ENCODE measurements at regions not wholly inside any gene's neighbourhood (a gene's known extent, or its start where the extent isn't known, plus 50 kb on each side); places are given as distances from the start of the nearest gene placed in this dataset.
"Not testable (repeated sequence)": the region's sequence is repeated elsewhere in the genome, so short reads cannot be mapped to it uniquely, and the experiment has no call there.

- DNase-seq (ENCODE audit: extremely low read depth in 1 of 2, low read depth in 1 of 2): no peak
Measured at GRCh38 chr12:75812271-75813018, 219.1 kb downstream of the PHLDA1 start.

GRCh38 chr12:75809746-75810145 lies 221.8 kb downstream of the PHLDA1 start:
- no peak for DNase-seq (ENCODE audit: extremely low read depth in 1 of 2, low read depth in 1 of 2)

DNA sequence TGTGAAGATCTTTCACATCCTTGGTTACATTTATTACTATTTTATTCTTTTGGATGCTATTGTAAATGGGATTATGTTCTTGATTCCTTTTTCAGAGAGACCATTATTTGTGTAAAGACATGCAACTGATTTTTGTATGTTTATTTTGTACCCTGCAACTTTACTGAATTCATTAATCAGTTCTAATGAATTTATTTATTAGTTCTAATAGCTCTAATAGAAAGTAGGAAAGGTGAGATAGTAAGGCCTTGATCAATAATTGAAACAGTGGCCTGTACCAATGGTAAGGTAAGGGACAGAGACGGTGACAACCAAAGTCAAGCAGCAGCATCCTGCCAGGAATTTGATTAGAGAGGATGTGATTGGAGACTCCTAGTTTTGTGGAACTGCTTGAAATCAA lies 224.1 kb downstream of the PHLDA1 start:
- DNase-seq (ENCODE audit: extremely low read depth in 1 of 2, low read depth in 1 of 2): no peak

DNA sequence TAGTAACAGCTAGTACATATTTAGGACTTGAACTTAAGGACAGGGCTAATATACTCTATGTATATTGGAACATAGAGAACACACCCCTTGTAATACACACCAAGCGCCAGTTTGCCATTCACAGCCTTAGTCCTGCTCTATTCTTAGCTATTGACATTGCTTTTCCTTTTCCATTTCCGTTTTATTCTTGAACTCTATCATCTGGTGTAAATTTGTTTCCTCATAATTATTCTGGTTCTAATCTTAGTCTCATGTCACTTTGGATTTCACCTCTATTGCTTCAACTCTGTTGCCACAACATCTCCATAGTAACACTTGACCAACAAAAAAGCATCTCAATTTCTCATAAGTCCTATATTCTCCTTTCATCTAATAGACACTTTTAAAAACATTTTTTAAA lies 225.7 kb downstream of the PHLDA1 start:
- DNase-seq (ENCODE audit: extremely low read depth in 1 of 2, low read depth in 1 of 2): no peak

DNA sequence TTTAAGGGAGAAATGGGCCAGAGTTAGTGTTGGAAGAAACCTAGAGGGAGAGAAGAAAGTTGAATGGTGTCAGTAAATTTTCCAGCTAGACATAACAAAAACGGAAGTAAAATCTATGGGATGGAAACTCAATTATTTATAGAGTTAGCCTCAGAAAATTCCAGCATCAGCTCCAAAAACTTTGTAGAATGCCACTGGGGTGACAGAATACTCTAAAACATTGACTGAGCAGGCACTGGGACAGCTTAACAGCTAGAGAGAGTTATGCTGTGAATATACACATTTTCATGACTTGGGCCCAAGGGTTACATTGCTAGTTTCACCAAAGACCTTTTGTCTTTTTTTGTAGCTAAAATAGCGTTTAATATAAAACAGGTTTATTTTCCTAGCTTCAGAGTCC lies 226.3 kb downstream of the PHLDA1 start:
- DNase-seq (ENCODE audit: extremely low read depth in 1 of 2, low read depth in 1 of 2): no peak

- DNase-seq (ENCODE audit: extremely low read depth in 1 of 2, low read depth in 1 of 2): no peak
Measured at GRCh38 chr12:75798136-75798926, 233.2 kb downstream of the PHLDA1 start.

GRCh38 chr12:75795125-75795524 lies 236.5 kb downstream of the PHLDA1 start:
- no peak for DNase-seq (ENCODE audit: extremely low read depth in 1 of 2, low read depth in 1 of 2)

DNA sequence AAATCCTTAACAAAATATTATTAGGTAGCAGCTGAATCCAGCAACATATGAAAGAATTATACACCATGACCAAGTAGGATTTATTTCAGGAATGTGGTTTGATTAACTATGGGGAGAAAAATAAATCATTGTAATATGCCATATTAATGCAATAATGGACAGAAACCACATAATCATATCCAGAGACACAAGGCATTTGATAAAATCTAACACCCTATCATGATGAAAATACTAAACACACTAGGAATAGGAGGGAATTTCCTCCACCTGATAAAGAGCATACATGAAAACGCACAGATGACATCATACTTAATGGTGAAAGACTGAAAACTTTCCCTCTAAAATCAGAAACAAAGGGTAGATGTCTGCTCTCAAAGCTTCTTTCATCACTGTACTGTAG lies 238.9 kb downstream of the PHLDA1 start:
- no peak for DNase-seq (ENCODE audit: extremely low read depth in 1 of 2, low read depth in 1 of 2)

DNA sequence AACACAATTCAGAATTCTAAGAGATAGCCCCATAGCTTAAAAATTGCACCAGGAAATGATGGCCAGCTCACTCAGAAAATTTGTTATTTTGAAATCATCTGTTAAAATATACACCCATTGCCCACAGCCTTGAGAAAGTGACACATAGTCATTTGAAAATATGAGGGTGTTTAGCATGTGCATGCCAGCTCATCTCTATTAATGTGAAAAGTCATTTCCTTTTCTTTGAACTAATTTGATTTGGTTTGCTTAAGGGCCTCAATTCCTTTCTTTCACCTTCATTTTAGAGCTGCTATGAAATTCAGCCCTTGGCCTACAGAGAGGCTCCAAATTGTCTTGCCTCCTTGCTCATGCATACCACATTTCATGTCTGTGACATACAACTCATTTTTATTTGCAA lies 241.4 kb downstream of the PHLDA1 start:
- no peak for DNase-seq (ENCODE audit: extremely low read depth in 1 of 2, low read depth in 1 of 2)

DNA sequence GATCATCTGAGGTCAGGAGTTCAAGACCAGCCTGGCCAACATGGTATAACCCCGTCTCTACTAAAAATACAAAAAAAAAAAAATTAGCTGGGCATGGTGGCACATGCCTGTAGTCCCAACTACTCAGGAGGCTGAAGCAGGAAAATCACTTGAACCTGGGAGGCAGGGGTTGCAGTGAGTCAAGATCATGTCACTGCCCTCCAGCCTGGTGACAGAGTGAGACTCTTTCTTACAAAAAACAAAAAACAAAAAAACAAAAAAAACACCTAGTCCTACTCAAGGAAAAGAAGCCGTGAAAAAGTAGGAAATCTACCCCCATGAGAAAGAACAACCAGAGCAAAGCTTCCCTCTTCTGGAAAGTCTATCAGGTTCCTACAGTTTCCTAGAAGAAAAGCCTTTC lies 244.4 kb downstream of the PHLDA1 start:
- DNase-seq (ENCODE audit: extremely low read depth in 1 of 2, low read depth in 1 of 2): not testable (repeated sequence)

GRCh38 chr12:75786070-75786469 lies 245.5 kb downstream of the PHLDA1 start:
- DNase-seq (ENCODE audit: extremely low read depth in 1 of 2, low read depth in 1 of 2): no peak

- DNase-seq (ENCODE audit: extremely low read depth in 1 of 2, low read depth in 1 of 2): no peak
Measured at GRCh38 chr12:75784591-75784990, 247.0 kb downstream of the PHLDA1 start.

GRCh38 chr12:75783093-75783877 lies 248.3 kb downstream of the PHLDA1 start:
- DNase-seq (ENCODE audit: extremely low read depth in 1 of 2, low read depth in 1 of 2): no peak

DNA sequence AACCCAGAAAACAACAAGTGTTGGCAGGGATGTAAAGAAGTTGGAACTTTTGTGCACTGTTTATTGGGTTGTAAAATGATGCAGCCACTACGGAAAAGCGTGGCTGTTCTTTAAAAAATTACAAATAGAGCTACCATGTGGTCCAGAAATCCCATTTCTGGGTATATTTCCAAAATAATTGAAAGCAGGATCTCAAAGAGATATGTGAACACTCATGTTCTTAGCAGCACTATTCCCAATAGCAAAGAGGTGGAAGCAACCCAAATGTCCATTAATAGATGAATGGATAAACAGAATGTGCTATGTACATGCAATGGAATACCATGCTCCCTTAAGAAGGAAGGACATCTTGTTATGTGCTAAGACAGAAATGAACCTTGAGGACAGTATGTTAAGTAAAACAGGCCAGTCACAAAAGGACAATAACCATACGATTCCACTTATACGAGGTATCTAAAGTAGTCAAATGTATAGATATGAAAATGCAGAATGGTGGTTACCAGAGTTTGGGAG lies 249.5 kb downstream of the PHLDA1 start:
- DNase-seq (ENCODE audit: extremely low read depth in 1 of 2, low read depth in 1 of 2): no peak

GRCh38 chr12:75781532-75782046 lies 250.0 kb downstream of the PHLDA1 start:
- peak in 1 of 2 donors; percentile 16 for DNase-seq (ENCODE audit: extremely low read depth in 1 of 2, low read depth in 1 of 2)

GRCh38 chr12:75779891-75780496 lies 251.6 kb downstream of the PHLDA1 start:
- no peak for DNase-seq (ENCODE audit: extremely low read depth in 1 of 2, low read depth in 1 of 2)

GRCh38 chr12:75774261-75775052 lies 257.1 kb downstream of the PHLDA1 start:
- DNase-seq (ENCODE audit: extremely low read depth in 1 of 2, low read depth in 1 of 2): no peak

GRCh38 chr12:75773377-75773776 lies 258.2 kb downstream of the PHLDA1 start:
- DNase-seq (ENCODE audit: extremely low read depth in 1 of 2, low read depth in 1 of 2): no peak

DNA sequence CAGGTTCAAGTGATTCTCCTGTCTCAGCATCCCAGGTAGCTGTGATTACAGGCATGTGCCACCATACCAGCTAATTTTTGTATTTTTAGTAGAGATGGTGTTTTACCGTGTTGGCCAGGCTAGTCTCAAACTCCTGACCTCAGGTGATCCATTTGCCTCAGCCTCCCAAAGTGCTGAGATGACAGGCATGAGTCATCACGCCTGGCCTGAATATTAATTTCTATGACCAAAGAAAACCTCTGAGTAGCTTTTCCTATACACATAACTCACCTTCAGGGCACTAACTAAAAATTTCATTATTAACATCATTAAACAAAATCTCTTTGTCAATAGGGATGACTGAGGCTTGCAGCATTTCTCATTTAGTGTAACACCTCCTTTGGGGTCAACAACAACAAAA lies 259.6 kb upstream of the KRR1 start:
- DNase-seq (ENCODE audit: extremely low read depth in 1 of 2, low read depth in 1 of 2): no peak

- DNase-seq (ENCODE audit: extremely low read depth in 1 of 2, low read depth in 1 of 2): no peak
Measured at GRCh38 chr12:75767957-75768356, 256.5 kb upstream of the KRR1 start.
